ENCODE measurements at regions not wholly inside any gene's neighbourhood (a gene's known extent, or its start where the extent isn't known, plus 50 kb on each side); places are given as distances from the start of the nearest gene placed in this dataset.

GRCh38 chr6:4559281-4559875, 216.8 kb upstream of the CDYL start:
- H3K36me3 ChIP-seq (replicated peaks in 1 of 2; ENCODE audit: insufficient read depth in 1 of 2, low read depth in 2 of 2): no peaks in the 10 kb centered on the region
- H3K4me1 ChIP-seq: no peaks in the 10 kb centered on the region
- 91 to 95% methylated on average over 19 of the region's 19 CpGs for WGBS, 2 donors
- ATAC-seq (no peak), DNase-seq (no peak)
- TF ChIP-seq CTCF (IDR thresholded peaks at IDR 0.05) (no peak), POLR2A (IDR thresholded peaks at IDR 0.05) (no peak)
- no peaks in the 10 kb centered on the region for H3K27me3 ChIP-seq
- H3K9me3 ChIP-seq: no peaks in the 10 kb centered on the region
- intact Hi-C loops (cut with DNase I): no loop called here
- no peak overlapping the region for H3K4me3 ChIP-seq
- no peak overlapping the region for H3K27ac ChIP-seq

- H3K4me1 ChIP-seq: no peaks in the 10 kb centered on the region
- ATAC-seq (no peak), DNase-seq (no peak)
- no peak overlapping the region for H3K27ac ChIP-seq
- no peaks in the 10 kb centered on the region for H3K36me3 ChIP-seq (replicated peaks in 1 of 2; ENCODE audit: insufficient read depth in 1 of 2, low read depth in 2 of 2)
- no peak overlapping the region for H3K4me3 ChIP-seq
- intact Hi-C loops (cut with DNase I): no loop called here
- no peak for TF ChIP-seq POLR2A (IDR thresholded peaks at IDR 0.05)
- TF ChIP-seq CTCF (IDR thresholded peaks at IDR 0.05): no peak
- no peaks in the 10 kb centered on the region for H3K27me3 ChIP-seq
- H3K9me3 ChIP-seq: no peaks in the 10 kb centered on the region
Observed at GRCh38 chr6:4554645-4555044, 221.6 kb upstream of the CDYL start.

- no peak for ATAC-seq
- Histone ChIP-seq H3K27me3 (no peaks in the 10 kb centered on the region), H3K36me3 (replicated peaks in 1 of 2; ENCODE audit: insufficient read depth in 1 of 2, low read depth in 2 of 2) (no peaks in the 10 kb centered on the region), H3K9me3 (no peaks in the 10 kb centered on the region), H3K4me3 (no peak overlapping the region), H3K4me1 (no peaks in the 10 kb centered on the region), H3K27ac (no peak overlapping the region)
- intact Hi-C loops (cut with DNase I): no loop called here
- DNase-seq: no peak
- TF ChIP-seq POLR2A (IDR thresholded peaks at IDR 0.05): no peak
- TF ChIP-seq CTCF (IDR thresholded peaks at IDR 0.05): no peak
- 71% methylated on average over 10 of the region's 10 CpGs for WGBS, 2 donors
Observed at GRCh38 chr6:4553387-4553786, 222.8 kb upstream of the CDYL start.

GRCh38 chr6:4550227-4550597, 226.0 kb upstream of the CDYL start:
- H3K27me3 ChIP-seq: no peaks in the 10 kb centered on the region
- H3K4me1 ChIP-seq: no peaks in the 10 kb centered on the region
- ATAC-seq: no peak
- no peaks in the 10 kb centered on the region for H3K9me3 ChIP-seq
- no peak overlapping the region for H3K4me3 ChIP-seq
- DNase-seq: no peak
- H3K36me3 ChIP-seq (replicated peaks in 1 of 2; ENCODE audit: insufficient read depth in 1 of 2, low read depth in 2 of 2): no peaks in the 10 kb centered on the region
- no peak overlapping the region for H3K27ac ChIP-seq
- TF ChIP-seq CTCF (IDR thresholded peaks at IDR 0.05): no peak
- TF ChIP-seq POLR2A (IDR thresholded peaks at IDR 0.05): no peak
- intact Hi-C loops (cut with DNase I): no loop called here
- WGBS, 2 donors: 92% methylated on average over 1 of the region's 1 CpG; no CpG with 5 or more reads in 1 of the 2 donors

GRCh38 chr6:4549556-4550226, 226.5 kb upstream of the CDYL start:
- Histone ChIP-seq H3K27ac (no peak overlapping the region), H3K27me3 (no peaks in the 10 kb centered on the region), H3K4me1 (no peaks in the 10 kb centered on the region), H3K9me3 (no peaks in the 10 kb centered on the region), H3K4me3 (no peak overlapping the region), H3K36me3 (replicated peaks in 1 of 2; ENCODE audit: insufficient read depth in 1 of 2, low read depth in 2 of 2) (no peaks in the 10 kb centered on the region)
- intact Hi-C loops (cut with DNase I): no loop called here
- TF ChIP-seq POLR2A (IDR thresholded peaks at IDR 0.05) (no peak), CTCF (IDR thresholded peaks at IDR 0.05) (no peak)
- DNase-seq: no peak
- WGBS, 2 donors: 90% methylated on average over 18 to 23 of the region's 23 CpGs
- ATAC-seq: no peak

Measured in body of pancreas (tissue), 4 donors.